Nephron (organoid): ENCODE measurements at regions not wholly inside any gene's neighbourhood (a gene's known extent, or its start where the extent isn't known, plus 50 kb on each side); places are given as distances from the start of the nearest gene placed in this dataset.

Experiments used
- H3K27ac Mint-ChIP-seq, 3 experiments: 2 replicates each; pipeline ENCODE4 v1.8.0; 2020; ENCODE audit warnings: mixed read lengths in 3 of 3, mild to moderate bottlenecking in 2 of 3, moderate library complexity in 1 of 3
- H3K27me3 Mint-ChIP-seq: 2 replicates; pipeline ENCODE4 v1.8.0; 2021; ENCODE audit warnings: low read depth, mild to moderate bottlenecking, moderate library complexity, mixed read lengths
- H3K36me3 Mint-ChIP-seq: 2 replicates; pipeline ENCODE4 v1.8.0; 2020; ENCODE audit warnings: low read depth, mixed read lengths
- H3K4me1 Mint-ChIP-seq: 2 replicates; pipeline ENCODE4 v1.8.0; 2020; ENCODE audit warnings: mixed read lengths
- H3K4me3 Mint-ChIP-seq, 3 experiments: 2 replicates each; pipeline ENCODE4 v1.8.0; 2020; ENCODE audit warnings: mild to moderate bottlenecking in 3 of 3, mixed read lengths in 3 of 3, moderate library complexity in 2 of 3
- H3K9me3 Mint-ChIP-seq: 2 replicates; pipeline ENCODE4 v1.8.0; 2020; ENCODE audit warnings: mixed read lengths
- TF ChIP-seq, protein P1 (sequence below), 3 experiments: fragments of 200-600 bp; sonication (generic); IDR thresholded peaks; one replicate each; pipeline ENCODE4 v1.5.0; 2021; ENCODE audit warnings: antibody characterized with exemption in 3 of 3; ENCODE audit not compliant: unreplicated experiment in 3 of 3

DNA sequence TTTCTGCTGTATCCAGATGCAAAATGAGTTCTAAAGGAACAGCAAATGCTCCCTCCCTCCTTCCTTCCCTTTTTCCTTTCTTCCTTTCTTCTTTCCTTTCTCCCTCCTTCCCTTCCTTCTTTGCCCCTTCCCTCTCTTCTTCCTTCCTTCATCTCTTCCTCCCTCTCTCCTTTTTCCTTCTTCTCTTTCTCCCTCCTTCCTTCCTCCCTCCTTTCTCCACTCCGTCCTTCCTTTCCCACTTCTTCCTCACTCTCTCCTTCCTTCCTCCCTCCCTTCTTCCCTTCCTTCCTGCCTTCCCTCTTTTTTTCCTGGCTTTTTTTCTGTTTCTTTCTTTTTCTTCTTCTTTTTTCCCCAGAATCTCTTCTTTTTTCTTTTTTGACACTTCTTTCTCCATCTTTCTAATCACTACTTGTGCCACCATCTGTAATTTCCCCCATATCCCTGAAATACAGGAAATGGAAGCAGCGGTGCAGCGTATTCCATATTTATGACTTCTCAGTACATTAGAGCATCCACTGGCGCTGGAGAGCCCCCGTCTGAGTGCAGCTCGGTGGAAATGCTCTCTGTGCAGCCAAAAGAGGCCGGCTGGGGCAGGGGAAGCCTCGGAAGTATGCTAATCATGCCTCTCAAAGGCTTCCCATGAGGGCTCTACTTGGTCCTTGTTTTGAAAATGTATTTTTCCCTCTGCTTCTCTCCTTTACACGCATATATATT is 275.6 kb downstream of the TSHZ3 start:
- Mint-ChIP-seq H3K9me3 (no peaks in the 10 kb centered on the region), H3K4me1 (peaks cover 67% of the 10 kb centered on the region), H3K4me3 (peak overlapping the region; percentile 7 to 17 (median 11)), H3K27ac (peak overlapping the region; percentile 68 to 82 (median 74)), H3K27me3 (no peaks in the 10 kb centered on the region), H3K36me3 (no peaks in the 10 kb centered on the region)
- TF ChIP-seq, protein P1, sequence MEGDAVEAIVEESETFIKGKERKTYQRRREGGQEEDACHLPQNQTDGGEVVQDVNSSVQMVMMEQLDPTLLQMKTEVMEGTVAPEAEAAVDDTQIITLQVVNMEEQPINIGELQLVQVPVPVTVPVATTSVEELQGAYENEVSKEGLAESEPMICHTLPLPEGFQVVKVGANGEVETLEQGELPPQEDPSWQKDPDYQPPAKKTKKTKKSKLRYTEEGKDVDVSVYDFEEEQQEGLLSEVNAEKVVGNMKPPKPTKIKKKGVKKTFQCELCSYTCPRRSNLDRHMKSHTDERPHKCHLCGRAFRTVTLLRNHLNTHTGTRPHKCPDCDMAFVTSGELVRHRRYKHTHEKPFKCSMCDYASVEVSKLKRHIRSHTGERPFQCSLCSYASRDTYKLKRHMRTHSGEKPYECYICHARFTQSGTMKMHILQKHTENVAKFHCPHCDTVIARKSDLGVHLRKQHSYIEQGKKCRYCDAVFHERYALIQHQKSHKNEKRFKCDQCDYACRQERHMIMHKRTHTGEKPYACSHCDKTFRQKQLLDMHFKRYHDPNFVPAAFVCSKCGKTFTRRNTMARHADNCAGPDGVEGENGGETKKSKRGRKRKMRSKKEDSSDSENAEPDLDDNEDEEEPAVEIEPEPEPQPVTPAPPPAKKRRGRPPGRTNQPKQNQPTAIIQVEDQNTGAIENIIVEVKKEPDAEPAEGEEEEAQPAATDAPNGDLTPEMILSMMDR (IDR thresholded peaks at IDR 0.05; ENCODE audit: unreplicated experiment in 3 of 3), result no peak

DNA sequence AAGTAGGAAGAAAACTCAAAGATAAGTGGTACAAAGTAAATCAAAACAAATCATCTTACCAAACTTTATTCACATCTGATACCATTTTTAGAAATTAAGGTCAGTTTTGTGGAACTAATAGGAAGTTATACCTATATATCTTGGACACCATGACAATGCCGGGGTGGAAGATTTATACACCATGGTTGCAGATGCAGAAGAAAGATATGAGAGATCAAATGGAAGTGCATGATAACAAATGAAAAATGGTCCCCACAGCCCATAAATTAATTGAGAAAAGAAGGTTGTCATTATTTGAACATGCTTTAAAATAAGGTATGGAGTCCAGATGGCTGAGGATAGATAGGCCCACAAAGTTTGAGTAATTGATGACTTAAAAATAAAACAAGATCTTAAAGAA is 276.8 kb downstream of the TSHZ3 start:
- TF ChIP-seq, protein P1 (IDR thresholded peaks at IDR 0.05; ENCODE audit: unreplicated experiment in 3 of 3), result no peak
- H3K27ac Mint-ChIP-seq, result peak overlapping the region; percentile 32 to 75 (median 72)
- no peaks in the 10 kb centered on the region for H3K36me3 Mint-ChIP-seq
- H3K4me3 Mint-ChIP-seq, result peak overlapping the region in 1 of 3 experiments; percentile 10
- H3K27me3 Mint-ChIP-seq, result no peaks in the 10 kb centered on the region
- peaks cover 72% of the 10 kb centered on the region for H3K4me1 Mint-ChIP-seq
- no peaks in the 10 kb centered on the region for H3K9me3 Mint-ChIP-seq

DNA sequence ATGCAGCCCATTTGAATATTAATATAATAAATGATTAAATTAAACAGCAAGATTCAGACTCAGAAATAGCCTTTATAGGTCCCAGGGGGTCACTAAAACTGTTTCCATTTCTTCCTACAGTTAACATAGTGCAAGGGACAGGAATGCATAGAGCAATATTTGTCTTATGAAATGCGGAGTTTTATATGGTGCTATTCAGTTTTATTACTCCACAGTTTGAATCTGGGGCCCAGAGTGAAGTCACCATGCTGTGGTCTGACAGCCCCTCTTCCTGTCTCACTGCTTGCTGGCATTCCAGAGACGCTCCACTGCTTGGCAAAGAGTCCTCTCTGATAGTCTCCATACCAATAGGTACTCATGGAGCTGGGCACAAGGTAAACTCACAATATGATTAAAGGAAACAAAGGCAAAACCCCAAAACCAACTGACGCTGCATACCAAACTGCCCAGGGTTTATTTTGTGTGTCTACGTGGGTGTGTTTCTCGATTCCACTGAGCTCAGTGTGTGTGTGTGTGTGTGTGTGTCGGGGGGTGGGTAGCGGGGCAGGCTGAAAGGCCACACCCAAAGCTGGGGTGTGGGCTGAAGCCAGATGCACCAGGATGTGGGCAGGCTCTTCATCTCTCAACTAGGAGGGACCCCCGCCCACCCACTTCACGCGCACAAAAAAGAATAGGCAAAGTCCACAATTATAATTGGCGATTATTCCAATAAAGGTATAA is 277.9 kb downstream of the TSHZ3 start:
- TF ChIP-seq, protein P1 (IDR thresholded peaks at IDR 0.05; ENCODE audit: unreplicated experiment in 3 of 3), result no peak
- no peaks in the 10 kb centered on the region for H3K27me3 Mint-ChIP-seq
- H3K9me3 Mint-ChIP-seq, result no peaks in the 10 kb centered on the region
- H3K36me3 Mint-ChIP-seq, result no peaks in the 10 kb centered on the region
- H3K4me1 Mint-ChIP-seq, result peaks cover 76% of the 10 kb centered on the region
- no peak overlapping the region for H3K4me3 Mint-ChIP-seq
- peak overlapping the region; percentile 54 to 83 (median 75) for H3K27ac Mint-ChIP-seq

DNA sequence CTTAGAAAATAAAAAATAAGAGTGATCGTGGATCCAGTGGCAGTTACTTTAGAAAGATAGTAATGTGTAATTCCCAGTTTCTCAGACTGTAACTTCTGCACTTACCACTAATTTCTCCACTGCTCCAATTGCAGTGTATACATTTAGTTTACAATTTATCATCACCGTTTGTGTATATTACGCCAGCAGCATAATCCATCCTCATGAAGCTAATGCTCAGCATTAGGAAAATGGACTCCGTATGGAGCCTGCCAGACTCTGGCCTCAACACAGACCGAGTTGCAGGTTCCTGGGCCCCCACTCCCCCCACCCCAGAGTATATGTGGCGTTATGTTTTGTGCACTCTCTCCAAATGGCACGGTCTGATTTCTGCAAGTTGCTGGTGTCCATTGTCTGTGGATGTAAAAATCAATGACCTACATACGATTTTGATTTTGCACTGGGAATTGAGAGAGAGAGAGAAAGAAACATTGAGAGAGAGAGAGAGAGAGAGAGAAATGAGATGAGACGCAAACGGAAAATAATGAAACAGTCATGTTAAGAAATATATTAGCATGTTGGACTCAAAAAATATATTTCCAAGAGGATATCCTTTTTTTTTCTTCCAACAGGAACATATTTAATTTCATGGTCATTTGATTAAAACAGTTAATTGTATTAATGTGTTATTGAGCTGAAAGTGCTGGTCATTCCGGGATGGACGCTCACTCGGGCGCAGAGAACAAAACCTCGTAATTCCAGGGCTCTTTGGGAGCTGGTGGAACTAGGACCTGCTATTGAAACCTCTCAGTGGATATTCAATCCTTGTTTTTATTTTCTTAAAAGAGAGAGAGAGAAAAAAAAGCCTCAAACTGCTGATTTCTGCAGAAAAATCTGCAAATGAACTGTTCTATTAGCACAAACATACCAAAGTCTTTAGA is 278.8 kb downstream of the TSHZ3 start:
- H3K27me3 Mint-ChIP-seq, result no peaks in the 10 kb centered on the region
- H3K36me3 Mint-ChIP-seq, result no peaks in the 10 kb centered on the region
- H3K27ac Mint-ChIP-seq, result peak overlapping the region; percentile 48 to 75 (median 52)
- peaks cover 74% of the 10 kb centered on the region for H3K4me1 Mint-ChIP-seq
- H3K4me3 Mint-ChIP-seq, result no peak overlapping the region
- H3K9me3 Mint-ChIP-seq, result no peaks in the 10 kb centered on the region
- TF ChIP-seq, protein P1 (IDR thresholded peaks at IDR 0.05; ENCODE audit: unreplicated experiment in 3 of 3), result no peak

DNA sequence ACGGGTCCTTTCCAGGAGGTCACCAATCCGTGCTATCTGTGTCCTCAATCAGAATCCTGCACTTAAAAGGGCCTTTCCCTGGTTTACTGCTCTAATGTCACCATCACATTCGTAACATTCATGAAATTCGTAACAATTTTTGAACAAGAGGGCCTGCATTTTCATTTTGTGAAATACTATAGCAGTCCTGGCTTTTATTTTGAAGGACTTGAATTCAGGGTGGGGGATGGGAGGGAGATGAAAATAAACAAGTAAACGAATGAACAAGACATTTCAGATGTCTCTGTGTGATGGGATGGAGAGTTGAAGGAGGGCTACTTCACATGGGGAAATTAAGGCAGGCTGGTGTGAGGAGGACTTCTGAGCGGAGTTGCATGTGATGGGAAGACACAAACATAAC is 281.0 kb downstream of the TSHZ3 start:
- no peak overlapping the region for H3K4me3 Mint-ChIP-seq
- peaks cover 4% of the 10 kb centered on the region for H3K27me3 Mint-ChIP-seq
- TF ChIP-seq, protein P1 (IDR thresholded peaks at IDR 0.05; ENCODE audit: unreplicated experiment in 3 of 3), result no peak
- peaks cover 63% of the 10 kb centered on the region for H3K4me1 Mint-ChIP-seq
- no peaks in the 10 kb centered on the region for H3K9me3 Mint-ChIP-seq
- H3K27ac Mint-ChIP-seq, result peak overlapping the region in 1 of 3 experiments; percentile 56
- no peaks in the 10 kb centered on the region for H3K36me3 Mint-ChIP-seq
